H7 (cell line): ENCODE measurements at regions not wholly inside any gene's neighbourhood (a gene's known extent, or its start where the extent isn't known, plus 50 kb on each side); places are given as distances from the start of the nearest gene placed in this dataset.
A peak's percentile ranks its signal among the peaks of the same experiment; 100 is the strongest.
"Not testable (repeated sequence)": the region's sequence is repeated elsewhere in the genome, so short reads cannot be mapped to it uniquely, and the experiment has no call there.

Experiments
- DNase-seq: peaks from one replicate; pipeline ENCODE4 v3.0.0; 2012
- H3K27me3 ChIP-seq: 2 replicates; pipeline ENCODE4 v1.6.0; 2011; ENCODE audit warnings: mild to moderate bottlenecking, low read length; ENCODE audit not compliant: control insufficient read depth, insufficient read depth
- H3K36me3 ChIP-seq: replicated peaks from 2 replicates; pipeline ENCODE4 v1.5.1; 2011; ENCODE audit warnings: low read length; ENCODE audit not compliant: control insufficient read depth, insufficient read depth
- H3K4me3 ChIP-seq: 2 replicates; pipeline ENCODE4 v1.5.1; 2011; ENCODE audit warnings: low read depth, mild to moderate bottlenecking, control low read depth, low read length, moderate library complexity; ENCODE audit not compliant: insufficient read depth

GRCh38 chr2:77664491-77664890, 142.3 kb upstream of the LRRTM4 start:
- H3K27me3 ChIP-seq: no peaks in the 10 kb centered on the region
- no peak for DNase-seq
- no peak overlapping the region for H3K4me3 ChIP-seq
- no peaks in the 10 kb centered on the region for H3K36me3 ChIP-seq

GRCh38 chr2:77666251-77666980, 144.2 kb upstream of the LRRTM4 start:
- DNase-seq: no peak
- Histone ChIP-seq H3K36me3 (no peaks in the 10 kb centered on the region), H3K27me3 (no peaks in the 10 kb centered on the region), H3K4me3 (no peak overlapping the region)

- DNase-seq, H3K27me3 ChIP-seq, H3K36me3 ChIP-seq, H3K4me3 ChIP-seq: not testable (repeated sequence)
Observed at GRCh38 chr2:77684543-77685319, 162.6 kb upstream of the LRRTM4 start.

- DNase-seq: no peak
- Histone ChIP-seq H3K27me3 (no peaks in the 10 kb centered on the region), H3K36me3 (no peaks in the 10 kb centered on the region), H3K4me3 (no peak overlapping the region)
Observed at GRCh38 chr2:77712601-77713000, 190.4 kb upstream of the LRRTM4 start.

- Histone ChIP-seq H3K4me3 (no peak overlapping the region), H3K27me3 (no peaks in the 10 kb centered on the region), H3K36me3 (no peaks in the 10 kb centered on the region)
- no peak for DNase-seq
Observed at GRCh38 chr2:77713412-77713811, 191.2 kb upstream of the LRRTM4 start.

DNA sequence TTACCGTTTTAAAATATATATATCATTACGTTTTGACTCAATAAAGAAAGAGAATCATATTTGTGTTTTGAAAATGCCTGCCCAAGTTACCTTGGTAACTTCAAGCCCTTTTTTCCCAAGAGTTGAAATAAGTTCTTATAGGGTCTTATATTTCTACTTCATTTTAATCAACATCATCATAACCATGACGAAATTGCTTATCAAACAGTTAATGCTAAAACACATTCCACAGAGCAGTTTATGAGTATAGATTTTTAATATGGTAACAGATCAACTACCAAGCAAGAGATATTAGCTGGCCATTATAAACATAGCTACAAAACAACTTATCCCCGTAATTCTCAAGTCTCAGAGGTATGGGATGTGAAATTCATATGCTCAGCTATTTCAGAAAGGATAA, 197.9 kb upstream of the LRRTM4 start:
- Histone ChIP-seq H3K4me3 (no peak overlapping the region), H3K36me3 (no peaks in the 10 kb centered on the region), H3K27me3 (no peaks in the 10 kb centered on the region)
- DNase-seq: no peak

DNA sequence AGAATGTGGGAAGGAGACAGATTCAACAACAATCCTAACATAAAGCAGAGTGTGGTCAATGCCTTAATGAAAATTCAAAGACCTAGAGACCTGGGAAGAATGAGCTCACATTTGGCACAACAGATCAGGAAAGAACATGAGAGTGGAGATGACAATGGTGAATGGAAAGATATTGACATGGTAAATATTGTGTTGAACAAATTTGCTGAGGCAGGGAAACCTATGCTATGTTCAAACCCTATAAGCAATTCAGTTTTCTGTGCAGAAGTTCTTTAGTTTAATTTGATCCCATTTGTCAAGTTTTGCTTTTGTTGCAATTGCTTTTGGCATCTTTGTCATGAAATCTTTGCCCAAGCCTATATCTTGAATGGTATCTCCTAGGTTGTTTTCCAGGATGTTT, 199.4 kb upstream of the LRRTM4 start:
- no peaks in the 10 kb centered on the region for H3K27me3 ChIP-seq
- no peak for DNase-seq
- H3K4me3 ChIP-seq: no peak overlapping the region
- H3K36me3 ChIP-seq: no peaks in the 10 kb centered on the region

GRCh38 chr2:77725045-77725444, 202.9 kb upstream of the LRRTM4 start:
- H3K36me3 ChIP-seq: no peaks in the 10 kb centered on the region
- H3K27me3 ChIP-seq: no peaks in the 10 kb centered on the region
- H3K4me3 ChIP-seq: no peak overlapping the region
- no peak for DNase-seq

- H3K36me3 ChIP-seq, DNase-seq, H3K27me3 ChIP-seq, H3K4me3 ChIP-seq: not testable (repeated sequence)
Observed at GRCh38 chr2:77734662-77735340, 212.6 kb upstream of the LRRTM4 start.

DNA sequence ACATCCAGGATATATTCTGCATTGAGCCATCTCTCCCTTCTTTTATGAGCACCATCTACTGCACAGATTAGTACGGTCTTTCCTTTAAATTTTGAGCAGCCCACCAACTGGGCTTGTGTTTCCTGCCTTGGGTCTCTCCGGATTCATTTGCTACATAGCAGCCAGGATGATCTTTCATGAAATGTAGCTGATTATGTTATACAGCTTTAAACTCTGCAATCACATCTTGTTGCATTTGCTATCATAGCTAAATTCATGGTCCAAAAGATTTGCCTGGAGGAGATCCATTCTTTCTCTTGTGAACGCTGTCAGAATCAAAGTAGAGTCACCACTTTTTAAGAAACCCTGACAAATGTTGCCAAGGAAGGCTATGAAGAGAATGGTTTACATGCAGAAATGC, 215.1 kb upstream of the LRRTM4 start:
- H3K36me3 ChIP-seq: no peaks in the 10 kb centered on the region
- no peak for DNase-seq
- H3K27me3 ChIP-seq: no peaks in the 10 kb centered on the region
- no peak overlapping the region for H3K4me3 ChIP-seq

- Histone ChIP-seq H3K27me3 (no peaks in the 10 kb centered on the region), H3K4me3 (no peak overlapping the region), H3K36me3 (no peaks in the 10 kb centered on the region)
- DNase-seq: no peak
Observed at GRCh38 chr2:77746780-77747179, 224.6 kb upstream of the LRRTM4 start.

- peak overlapping the region; percentile 41 for H3K4me3 ChIP-seq
- H3K27me3 ChIP-seq, H3K36me3 ChIP-seq, DNase-seq: not testable (repeated sequence)
Observed at GRCh38 chr2:77753710-77754345, 231.7 kb upstream of the LRRTM4 start.

- no peak overlapping the region for H3K4me3 ChIP-seq
- no peaks in the 10 kb centered on the region for H3K36me3 ChIP-seq
- H3K27me3 ChIP-seq: no peaks in the 10 kb centered on the region
- DNase-seq: no peak
Observed at GRCh38 chr2:77767388-77768076, 245.4 kb upstream of the LRRTM4 start.

- Histone ChIP-seq H3K27me3 (no peaks in the 10 kb centered on the region), H3K36me3 (no peaks in the 10 kb centered on the region), H3K4me3 (no peak overlapping the region)
- no peak for DNase-seq
Observed at GRCh38 chr2:77768508-77768907, 246.3 kb upstream of the LRRTM4 start.
